C4-2B (cell line): ENCODE measurements at regions not wholly inside any gene's neighbourhood (a gene's known extent, or its start where the extent isn't known, plus 50 kb on each side); places are given as distances from the start of the nearest gene placed in this dataset.

Experiments
- CTCF ChIP-seq: fragments of 450-650 bp; conservative IDR thresholded peaks from 2 replicates; pipeline ENCODE4 v1.5.1; 2017; ENCODE audit warnings: mild to moderate bottlenecking
- ZFX ChIP-seq: fragments of 450-650 bp; IDR thresholded peaks from 2 replicates; pipeline ENCODE4 v1.6.1; 2017

GRCh38 chr1:187744665-187745064 lies 915.9 kb downstream of the PLA2G4A start:
- no peak for TF ChIP-seq CTCF
- TF ChIP-seq ZFX, result no peak
